ENCODE measurements at regions not wholly inside any gene's neighbourhood (a gene's known extent, or its start where the extent isn't known, plus 50 kb on each side); places are given as distances from the start of the nearest gene placed in this dataset.

GRCh38 chr4:114535725-114536124 lies 62.9 kb upstream of the UGT8 start:
- no peak for DNase-seq (ENCODE audit: extremely low read depth, low read depth)
- TF ChIP-seq CTCF (IDR thresholded peaks at IDR 0.05; ENCODE audit: low read depth, low read length), result no peak

- no peak for DNase-seq (ENCODE audit: extremely low read depth, low read depth)
- TF ChIP-seq CTCF (IDR thresholded peaks at IDR 0.05; ENCODE audit: low read depth, low read length), result no peak
Observed at GRCh38 chr4:114537352-114537751, 61.3 kb upstream of the UGT8 start.

GRCh38 chr4:114538012-114538617 lies 60.5 kb upstream of the UGT8 start:
- no peak for DNase-seq (ENCODE audit: extremely low read depth, low read depth)
- no peak for TF ChIP-seq CTCF (IDR thresholded peaks at IDR 0.05; ENCODE audit: low read depth, low read length)

GRCh38 chr4:114539985-114540384 lies 58.6 kb upstream of the UGT8 start:
- no peak for TF ChIP-seq CTCF (IDR thresholded peaks at IDR 0.05; ENCODE audit: low read depth, low read length)

GRCh38 chr4:114547340-114548134 lies 51.1 kb upstream of the UGT8 start:
- TF ChIP-seq CTCF (IDR thresholded peaks at IDR 0.05; ENCODE audit: low read depth, low read length), result no peak
- DNase-seq (ENCODE audit: extremely low read depth, low read depth), result no peak

More at GRCh38 chr4:114539985-114540384, 58.6 kb upstream of the UGT8 start:
- DNase-seq (ENCODE audit: extremely low read depth, low read depth), result no peak
